OCI-LY3 (cell line): ENCODE measurements at regions not wholly inside any gene's neighbourhood (a gene's known extent, or its start where the extent isn't known, plus 50 kb on each side); places are given as distances from the start of the nearest gene placed in this dataset.

Source experiments
- H2AFZ ChIP-seq: fragments of 200-600, 300-600 bp; shearing (Covaris generic); 2 replicates; pipeline ENCODE4 v1.6.0; 2014; ENCODE audit warnings: antibody characterized with exemption, low read depth, low read length
- H3K27ac ChIP-seq: fragments of 200-600, 300-600 bp; sonication (generic); 2 replicates; pipeline ENCODE4 v1.5.1; 2014; ENCODE audit warnings: mild to moderate bottlenecking, low read length, moderate library complexity, mixed read lengths
- H3K27me3 ChIP-seq: fragments of 200-600, 300-600 bp; sonication (generic); 2 replicates; pipeline ENCODE4 v1.6.1; 2014; ENCODE audit warnings: low read depth, low read length, mixed read lengths
- H3K36me3 ChIP-seq: fragments of 200-600, 300-600 bp; sonication (generic); replicated peaks from 2 replicates; pipeline ENCODE3; 2014; ENCODE audit warnings: low read depth, low read length, mixed read lengths
- H3K4me1 ChIP-seq: fragments of 300-600, 200-600 bp; sonication (generic); 2 replicates; pipeline ENCODE4 v1.6.1; 2014; ENCODE audit warnings: low read length, mixed read lengths
- H3K4me2 ChIP-seq: fragments of 200-600, 300-600 bp; sonication (generic); 2 replicates; pipeline ENCODE4 v1.6.1; 2014; ENCODE audit warnings: low read length, mixed read lengths
- H3K4me3 ChIP-seq: fragments of 300-600, 200-600 bp; sonication (generic); 2 replicates; pipeline ENCODE4 v1.5.1; 2014; ENCODE audit warnings: antibody characterized with exemption, mild to moderate bottlenecking, low read length, moderate library complexity
- H3K79me2 ChIP-seq: fragments of 300-600, 200-600 bp; shearing (Covaris generic); 2 replicates; pipeline ENCODE4 v1.6.1; 2014; ENCODE audit warnings: mild to moderate bottlenecking, low read length, mixed read lengths
- H3K9ac ChIP-seq: fragments of 300-600, 200-600 bp; shearing (Covaris generic); 2 replicates; pipeline ENCODE4 v1.6.0; 2014; ENCODE audit warnings: mild to moderate bottlenecking, low read length, moderate library complexity
- H3K9me3 ChIP-seq: fragments of 200-600, 300-600 bp; shearing (Covaris generic); 2 replicates; pipeline ENCODE4 v1.6.1; 2014; ENCODE audit warnings: low read length, mixed read lengths; ENCODE audit not compliant: insufficient read depth
- H4K20me1 ChIP-seq: fragments of 200-600, 300-600 bp; sonication (generic); 2 replicates; pipeline ENCODE4 v1.6.1; 2016; ENCODE audit warnings: low read length, mixed read lengths; ENCODE audit not compliant: insufficient read depth
- EZH2phosphoT487 ChIP-seq: fragments of 200-600 bp; shearing (Covaris generic); IDR thresholded peaks from 2 replicates; pipeline ENCODE4 v1.6.1; 2018; ENCODE audit warnings: antibody characterized with exemption, mixed run types, low read depth
- TF ChIP-seq, protein P1 (sequence below): fragments of 200-600, 300-600 bp; sonication (generic); IDR thresholded peaks from 2 replicates; pipeline ENCODE4 v1.5.1; 2014; ENCODE audit warnings: antibody characterized with exemption, low read length, low read depth

DNA sequence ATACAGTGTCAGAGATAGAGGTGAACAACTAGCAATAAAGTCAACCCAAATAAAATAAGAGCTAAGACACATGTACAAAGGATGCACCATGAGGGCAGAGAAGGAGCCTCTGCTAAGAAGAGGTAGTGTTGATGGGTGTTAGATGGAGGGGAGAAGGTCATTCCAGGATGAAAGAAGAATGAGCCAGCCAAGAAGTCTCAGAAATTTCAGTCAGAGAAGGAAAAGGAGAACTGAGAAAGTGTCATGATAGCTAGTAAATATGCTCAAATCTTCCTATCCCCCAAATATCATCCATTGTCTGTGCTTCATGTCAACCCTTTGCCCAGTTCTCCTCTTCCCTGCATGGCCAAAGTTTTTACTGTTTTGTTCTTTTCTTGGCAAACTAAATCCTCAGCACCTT is 225.2 kb upstream of the BTG1 start:
- H3K9ac ChIP-seq: no peak overlapping the region
- H3K36me3 ChIP-seq: no peaks in the 10 kb centered on the region
- TF ChIP-seq EZH2phosphoT487: no peak
- TF ChIP-seq, protein P1, sequence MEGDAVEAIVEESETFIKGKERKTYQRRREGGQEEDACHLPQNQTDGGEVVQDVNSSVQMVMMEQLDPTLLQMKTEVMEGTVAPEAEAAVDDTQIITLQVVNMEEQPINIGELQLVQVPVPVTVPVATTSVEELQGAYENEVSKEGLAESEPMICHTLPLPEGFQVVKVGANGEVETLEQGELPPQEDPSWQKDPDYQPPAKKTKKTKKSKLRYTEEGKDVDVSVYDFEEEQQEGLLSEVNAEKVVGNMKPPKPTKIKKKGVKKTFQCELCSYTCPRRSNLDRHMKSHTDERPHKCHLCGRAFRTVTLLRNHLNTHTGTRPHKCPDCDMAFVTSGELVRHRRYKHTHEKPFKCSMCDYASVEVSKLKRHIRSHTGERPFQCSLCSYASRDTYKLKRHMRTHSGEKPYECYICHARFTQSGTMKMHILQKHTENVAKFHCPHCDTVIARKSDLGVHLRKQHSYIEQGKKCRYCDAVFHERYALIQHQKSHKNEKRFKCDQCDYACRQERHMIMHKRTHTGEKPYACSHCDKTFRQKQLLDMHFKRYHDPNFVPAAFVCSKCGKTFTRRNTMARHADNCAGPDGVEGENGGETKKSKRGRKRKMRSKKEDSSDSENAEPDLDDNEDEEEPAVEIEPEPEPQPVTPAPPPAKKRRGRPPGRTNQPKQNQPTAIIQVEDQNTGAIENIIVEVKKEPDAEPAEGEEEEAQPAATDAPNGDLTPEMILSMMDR: no peak
- no peaks in the 10 kb centered on the region for H3K27me3 ChIP-seq
- H3K4me2 ChIP-seq: 0 out of 2 replicates have a peak overlapping the region, but pooled peaks have one; percentile 19
- no peaks in the 10 kb centered on the region for H3K9me3 ChIP-seq
- H3K79me2 ChIP-seq: no peaks in the 10 kb centered on the region
- H3K4me1 ChIP-seq: peaks cover 16% of the 10 kb centered on the region
- no peaks in the 10 kb centered on the region for H4K20me1 ChIP-seq
- no peak overlapping the region for H3K4me3 ChIP-seq
- no peak overlapping the region for H3K27ac ChIP-seq
- H2AFZ ChIP-seq: no peak overlapping the region

DNA sequence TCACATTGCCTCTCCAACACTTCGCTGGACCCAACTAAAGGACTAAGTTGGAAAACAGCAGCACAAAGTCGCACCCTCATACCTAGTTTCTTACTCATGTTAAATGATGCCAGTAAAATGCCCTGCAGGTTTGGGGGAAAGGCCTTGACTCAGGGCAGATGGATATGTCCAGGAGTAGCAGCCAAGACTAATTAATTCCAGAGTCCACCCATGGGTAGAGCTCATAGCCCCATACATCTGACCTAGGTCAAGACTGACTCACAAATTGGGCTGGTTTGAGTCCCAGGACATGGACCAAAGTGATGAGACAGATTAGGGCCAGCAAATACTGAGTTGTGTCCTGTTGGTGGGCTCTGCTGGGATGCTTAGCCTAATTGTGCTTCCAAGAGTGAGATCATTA is 224.0 kb upstream of the BTG1 start:
- Histone ChIP-seq H3K27ac (no peak overlapping the region), H3K9ac (no peak overlapping the region), H4K20me1 (no peaks in the 10 kb centered on the region), H3K9me3 (no peaks in the 10 kb centered on the region), H3K36me3 (no peaks in the 10 kb centered on the region), H3K4me1 (peaks cover 23% of the 10 kb centered on the region), H3K79me2 (no peaks in the 10 kb centered on the region), H3K27me3 (no peaks in the 10 kb centered on the region), H2AFZ (no peak overlapping the region), H3K4me3 (no peak overlapping the region), H3K4me2 (no peak overlapping the region)
- TF ChIP-seq, protein P1: no peak
- TF ChIP-seq EZH2phosphoT487: no peak

DNA sequence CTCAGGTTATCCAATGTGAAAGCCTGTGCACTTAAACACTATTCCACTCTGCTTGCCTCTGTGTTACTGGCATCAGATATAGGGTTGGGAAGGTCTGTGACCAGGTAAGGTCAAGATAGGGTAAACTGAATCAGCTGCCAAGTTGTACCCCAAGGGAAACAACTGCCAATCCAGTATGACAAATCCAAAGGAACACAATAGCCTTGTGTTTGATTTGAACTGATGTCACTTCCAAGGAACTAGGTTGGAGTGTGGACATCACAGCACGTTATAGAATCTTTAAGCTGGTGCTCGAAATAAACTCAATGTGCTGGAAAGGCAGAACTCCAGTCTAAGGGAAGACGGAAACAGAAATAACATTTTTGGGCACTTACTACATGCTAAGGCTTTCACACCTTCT is 223.4 kb upstream of the BTG1 start:
- Histone ChIP-seq H3K27ac (no peak overlapping the region), H3K9ac (no peak overlapping the region), H3K4me1 (peaks cover 28% of the 10 kb centered on the region), H3K9me3 (no peaks in the 10 kb centered on the region), H3K4me2 (no peak overlapping the region), H3K36me3 (no peaks in the 10 kb centered on the region), H3K4me3 (no peak overlapping the region), H3K79me2 (no peaks in the 10 kb centered on the region), H3K27me3 (no peaks in the 10 kb centered on the region), H4K20me1 (no peaks in the 10 kb centered on the region), H2AFZ (no peak overlapping the region)
- no peak for TF ChIP-seq EZH2phosphoT487
- TF ChIP-seq, protein P1: no peak

DNA sequence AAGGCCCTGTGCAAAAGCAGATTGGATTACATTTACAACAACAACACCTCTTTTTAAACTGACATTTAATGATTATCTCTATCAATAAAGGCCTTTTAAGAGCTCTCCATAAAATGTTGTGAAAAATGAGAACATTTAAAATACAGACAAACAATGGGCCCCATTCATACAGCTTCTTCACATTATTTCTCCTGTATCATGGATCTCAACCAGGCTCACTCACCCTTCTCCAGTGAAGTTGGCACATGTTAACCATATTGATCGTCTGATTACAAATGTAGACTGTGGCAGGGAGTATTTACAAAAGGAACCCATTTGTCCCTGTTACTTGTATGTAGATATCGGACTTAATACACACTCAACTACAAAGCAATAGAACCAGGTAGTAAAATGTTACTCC is 220.2 kb upstream of the BTG1 start:
- TF ChIP-seq, protein P1: no peak
- no peak for TF ChIP-seq EZH2phosphoT487
- peaks cover 52% of the 10 kb centered on the region for H3K4me1 ChIP-seq
- no peaks in the 10 kb centered on the region for H3K79me2 ChIP-seq
- peaks cover 7% of the 10 kb centered on the region; the same call in 1 of the 2 replicates for H3K9me3 ChIP-seq
- H2AFZ ChIP-seq: no peak overlapping the region
- H3K27me3 ChIP-seq: no peaks in the 10 kb centered on the region
- no peak overlapping the region for H3K27ac ChIP-seq
- H3K4me3 ChIP-seq: no peak overlapping the region
- no peak overlapping the region for H3K4me2 ChIP-seq
- H3K9ac ChIP-seq: no peak overlapping the region
- H3K36me3 ChIP-seq: peaks cover 6% of the 10 kb centered on the region
- H4K20me1 ChIP-seq: no peaks in the 10 kb centered on the region
